Middle frontal gyrus (tissue), 1 donor: ENCODE measurements at regions not wholly inside any gene's neighbourhood (a gene's known extent, or its start where the extent isn't known, plus 50 kb on each side); places are given as distances from the start of the nearest gene placed in this dataset.

ENCODE experiments used
- DNase-seq: peaks from one replicate; pipeline ENCODE4 v3.0.0-alpha.2; 2015; ENCODE audit warnings: low spot score; ENCODE audit errors: extremely low spot score

DNA sequence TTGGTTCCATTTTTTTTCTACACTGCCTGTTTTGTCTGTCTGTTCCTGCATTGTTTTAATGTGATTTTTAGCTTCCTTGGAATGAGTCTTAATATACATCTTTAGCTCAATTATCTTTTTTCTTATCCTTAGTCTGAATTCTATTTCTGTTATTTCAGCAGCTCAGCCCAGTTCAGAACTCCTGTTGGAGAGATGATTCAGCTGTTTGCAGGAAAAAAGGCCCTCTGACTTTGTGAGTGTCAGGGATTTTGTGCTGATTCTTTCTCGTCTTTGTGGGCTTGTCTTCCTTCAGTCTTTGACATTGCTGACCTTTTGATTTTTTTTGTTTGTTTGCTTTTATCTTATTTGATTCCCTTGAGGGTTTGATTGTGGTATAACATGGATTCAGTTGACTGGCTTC, 343.2 kb upstream of the TRAM1L1 start:
- DNase-seq, result no peak

DNA sequence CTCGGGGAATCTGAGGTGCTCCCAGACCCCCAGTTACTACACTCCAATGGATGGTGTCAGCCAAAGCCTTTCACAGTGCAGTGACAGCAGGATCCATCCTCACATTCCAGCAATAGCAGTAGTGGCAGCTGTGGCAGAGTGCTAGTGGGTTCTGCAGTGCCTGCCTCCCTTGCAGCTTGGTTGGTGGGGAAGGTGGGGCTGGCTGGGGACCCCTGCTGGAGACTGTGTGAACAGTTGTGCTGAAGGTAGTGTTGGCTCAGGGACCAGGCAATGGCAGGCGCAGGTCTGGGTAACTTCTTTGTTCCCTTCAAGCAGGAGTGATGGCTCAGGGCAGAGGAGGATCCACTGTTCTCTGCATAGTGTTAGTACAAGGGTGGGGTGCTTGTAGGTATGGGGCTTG, 343.7 kb upstream of the TRAM1L1 start:
- no peak for DNase-seq

DNA sequence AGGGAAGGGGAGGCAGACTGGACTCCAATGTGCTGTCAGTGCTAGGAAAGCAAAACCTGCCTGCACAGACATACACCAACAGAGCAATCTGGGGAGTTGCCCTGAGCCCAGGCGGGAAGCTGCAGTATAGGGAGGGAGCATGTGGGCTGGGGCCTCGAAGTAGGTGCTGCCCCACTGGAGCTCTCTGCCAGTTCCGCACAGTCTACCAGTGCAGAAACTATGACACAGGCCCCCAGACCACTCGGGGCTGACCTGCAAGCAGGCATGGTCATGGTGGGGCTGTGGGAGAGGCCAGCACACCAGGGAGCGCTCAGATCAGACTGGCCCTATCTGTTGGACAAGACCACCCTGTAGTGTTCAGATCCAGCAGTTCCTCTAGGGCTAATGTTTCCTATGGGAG, 344.1 kb upstream of the TRAM1L1 start:
- DNase-seq, result no peak

DNA sequence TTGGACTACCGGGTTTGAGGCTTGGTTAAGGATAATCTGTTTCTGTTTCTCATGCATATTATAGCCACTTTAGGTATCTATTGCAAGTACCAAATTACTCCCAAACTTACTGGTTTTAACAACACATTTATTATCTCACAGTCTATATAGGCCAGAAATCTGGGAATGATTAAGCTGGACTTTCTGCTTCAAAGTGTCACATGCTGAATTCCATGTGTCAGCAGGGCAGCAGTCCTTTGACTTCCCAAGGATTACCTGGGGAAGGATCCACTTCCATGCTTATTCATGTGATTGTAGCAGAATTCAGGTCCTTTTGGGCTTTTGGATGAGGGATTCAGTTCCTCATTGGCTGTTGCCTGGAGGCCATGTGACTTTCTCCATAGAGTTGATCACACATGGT, 349.0 kb upstream of the TRAM1L1 start:
- DNase-seq, result no peak

DNA sequence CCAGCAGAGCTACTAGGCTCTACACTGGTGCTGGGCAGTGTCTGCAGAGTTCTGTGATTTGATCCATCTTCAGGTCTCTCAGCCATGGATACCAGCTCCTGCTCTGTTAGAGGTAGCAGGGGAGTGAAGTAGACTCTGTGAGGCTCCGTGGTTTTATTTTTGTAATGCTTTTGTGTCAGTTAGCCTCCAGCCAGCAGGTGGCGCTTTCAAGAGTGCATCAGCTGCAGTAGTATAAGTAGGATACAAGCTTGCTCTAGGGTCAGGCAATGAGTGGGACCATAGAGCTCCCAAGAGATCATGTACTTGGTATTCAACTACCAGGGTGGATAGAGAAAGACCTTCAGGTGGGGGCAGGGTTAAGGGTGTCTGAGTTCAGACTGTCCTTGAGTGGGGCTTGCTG, 362.5 kb upstream of the TRAM1L1 start:
- DNase-seq, result no peak

DNA sequence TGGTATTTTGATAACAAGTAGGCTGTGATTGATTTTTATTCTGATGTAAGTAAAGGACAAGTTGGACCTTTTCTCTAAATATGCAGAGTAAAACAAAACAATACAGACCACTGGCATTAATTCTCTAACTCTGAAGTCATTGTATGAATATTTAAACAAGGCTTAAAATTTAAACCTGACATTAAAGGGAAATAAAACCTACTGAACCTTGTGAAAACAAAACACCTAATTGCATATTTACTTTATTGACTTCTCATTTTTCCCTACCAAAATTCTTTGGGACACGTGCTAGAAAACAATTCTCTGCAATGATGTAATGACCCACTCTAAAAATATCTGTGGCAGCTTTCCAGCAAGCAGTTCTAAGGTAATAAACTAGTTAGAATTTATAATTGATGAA, 369.7 kb upstream of the TRAM1L1 start:
- DNase-seq, result no peak

DNA sequence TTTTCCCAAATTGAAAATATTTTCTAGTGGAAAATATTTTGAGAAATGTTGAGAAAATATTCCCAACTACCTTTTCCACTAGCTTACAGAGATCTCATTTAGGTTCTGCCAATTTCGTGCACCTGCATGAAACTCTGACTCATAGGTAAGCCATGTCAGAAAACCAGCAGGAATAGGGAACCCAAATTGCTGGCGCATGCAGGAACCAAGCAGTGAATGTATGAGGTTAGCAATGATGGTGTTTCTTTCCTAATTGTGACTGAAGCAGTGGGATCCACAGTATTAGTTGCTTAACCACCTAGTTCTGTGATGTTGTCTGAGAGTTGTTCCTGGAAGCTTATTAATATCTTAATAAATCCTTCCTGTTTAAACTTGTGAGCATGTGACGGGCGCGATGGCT, 381.0 kb upstream of the TRAM1L1 start:
- no peak for DNase-seq

DNA sequence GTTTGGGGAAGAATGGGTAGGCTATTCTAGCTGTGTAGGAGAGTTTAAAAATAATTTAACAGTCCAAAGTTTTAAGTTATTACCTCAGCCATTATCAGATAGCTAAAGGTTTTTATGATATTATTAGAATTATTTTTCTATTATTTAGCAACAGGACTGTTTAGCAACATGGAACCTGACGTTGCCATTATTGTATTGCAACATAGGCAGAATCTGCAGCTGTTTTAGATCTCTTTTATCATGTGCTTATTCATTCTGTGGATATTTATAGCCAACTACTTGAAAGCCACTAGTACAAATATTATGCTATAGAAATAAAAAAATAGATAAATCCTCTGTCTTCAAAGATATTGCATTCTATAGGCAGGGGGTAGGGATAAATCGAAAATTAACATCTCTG, 382.0 kb upstream of the TRAM1L1 start:
- no peak for DNase-seq

DNA sequence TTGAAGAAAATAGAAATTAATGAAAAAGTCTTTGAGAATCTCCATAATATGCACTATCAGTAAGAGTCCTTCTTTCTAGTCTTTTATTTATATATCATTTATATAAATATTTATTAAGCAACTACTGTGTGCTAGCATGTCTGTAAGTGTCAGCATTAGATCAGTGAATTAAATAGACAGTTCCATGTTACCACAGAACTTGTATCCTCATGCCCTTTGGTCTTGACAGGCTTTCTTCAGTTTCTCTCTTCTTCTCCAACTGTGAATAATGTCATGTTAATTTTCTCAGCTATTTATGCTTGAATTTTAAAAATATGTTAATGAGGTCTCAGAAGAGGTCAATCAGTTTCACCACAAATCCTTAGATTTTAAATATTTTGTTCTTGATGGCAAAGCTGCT, 389.6 kb upstream of the TRAM1L1 start:
- no peak for DNase-seq

DNA sequence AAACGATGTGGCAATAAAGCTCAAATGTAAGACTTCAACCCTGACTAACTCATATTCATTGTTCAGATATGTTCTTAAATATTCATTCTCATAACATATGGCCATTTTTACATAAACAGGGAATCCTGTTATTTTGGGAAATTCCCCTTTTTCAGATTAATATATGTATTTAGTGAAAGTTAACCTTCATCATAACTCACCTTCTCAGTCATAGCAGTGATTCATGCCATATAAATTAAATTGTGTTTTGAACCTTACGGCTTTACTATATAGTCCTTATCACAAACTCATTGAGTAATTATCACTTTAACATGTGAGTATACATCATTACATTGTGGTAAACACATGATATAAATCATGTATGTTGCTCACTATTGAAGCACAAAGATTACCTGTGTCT, 392.5 kb upstream of the TRAM1L1 start:
- no peak for DNase-seq

DNA sequence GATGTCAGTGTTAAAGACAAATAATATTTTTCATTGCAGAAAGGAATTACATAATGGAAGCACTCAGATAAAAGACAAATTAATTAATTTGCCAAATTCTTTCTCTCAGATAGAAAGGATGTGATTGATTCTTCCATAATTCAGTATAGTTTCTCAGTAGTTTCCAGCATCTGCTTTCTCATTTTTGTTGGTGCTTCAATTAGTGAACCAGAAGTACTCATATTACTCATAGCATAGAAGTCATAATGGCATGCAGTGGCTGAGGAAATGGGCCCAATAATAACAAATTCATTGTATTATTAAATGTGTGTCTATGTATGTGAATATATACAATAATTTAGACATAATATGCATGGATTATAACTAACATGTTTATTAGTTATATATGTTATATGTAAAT, 393.3 kb upstream of the TRAM1L1 start:
- no peak for DNase-seq

DNA sequence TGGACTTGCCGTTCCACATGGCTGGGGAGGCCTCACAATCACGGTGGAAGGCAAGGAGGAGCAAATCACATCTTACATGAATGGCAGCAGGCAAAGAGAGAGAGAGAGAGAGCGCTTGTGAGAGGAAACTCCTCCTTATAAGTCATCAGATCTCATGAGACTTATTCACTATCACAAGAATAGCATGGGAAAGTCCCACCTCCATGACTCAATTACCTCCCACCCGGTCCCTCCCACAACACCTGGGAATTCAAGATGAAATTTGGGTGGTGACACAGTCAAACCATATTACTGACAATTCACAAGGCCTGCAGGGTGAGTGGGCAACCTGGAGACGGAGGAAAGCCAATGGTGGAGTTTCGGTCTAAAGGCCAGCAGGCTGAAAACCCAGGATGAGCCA, 394.3 kb upstream of the TRAM1L1 start:
- DNase-seq, result no peak

DNA sequence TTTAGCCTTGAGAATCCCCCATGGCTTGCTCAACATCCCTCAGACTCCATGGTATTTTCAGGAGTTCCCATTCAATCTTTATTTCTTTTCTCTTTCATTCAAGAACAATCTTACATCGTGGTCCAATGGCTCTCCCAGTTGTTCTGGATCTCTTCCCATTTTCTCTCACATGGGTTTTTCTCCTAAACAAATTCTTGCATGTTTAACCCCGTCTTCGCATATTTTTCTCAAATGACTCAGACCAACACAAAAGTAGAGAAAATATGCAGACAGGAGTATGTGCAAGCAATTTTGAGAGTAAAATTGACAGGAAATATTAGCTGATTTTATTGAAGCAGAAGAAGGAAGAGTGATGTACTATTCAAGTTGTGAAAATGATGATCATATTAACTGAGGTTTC, 396.4 kb upstream of the TRAM1L1 start:
- no peak for DNase-seq

DNA sequence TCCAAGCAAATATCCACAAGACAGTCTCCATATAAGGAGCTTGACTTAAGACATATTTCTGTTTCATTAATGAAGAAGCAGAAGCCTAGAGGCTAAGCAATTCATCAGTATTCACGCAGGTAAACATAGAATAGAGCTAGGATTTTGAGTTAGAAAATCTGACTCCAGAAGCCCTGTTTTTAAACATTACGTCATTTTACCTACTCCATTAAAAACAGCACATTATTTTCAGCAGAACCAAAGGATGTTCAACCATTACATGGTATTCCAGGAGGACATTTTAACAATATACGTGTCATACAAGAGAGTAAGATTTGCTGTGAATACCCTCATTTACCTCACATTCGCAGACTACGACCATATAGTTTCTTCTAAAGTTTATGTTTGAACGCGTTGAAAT, 403.3 kb upstream of the TRAM1L1 start:
- no peak for DNase-seq

DNA sequence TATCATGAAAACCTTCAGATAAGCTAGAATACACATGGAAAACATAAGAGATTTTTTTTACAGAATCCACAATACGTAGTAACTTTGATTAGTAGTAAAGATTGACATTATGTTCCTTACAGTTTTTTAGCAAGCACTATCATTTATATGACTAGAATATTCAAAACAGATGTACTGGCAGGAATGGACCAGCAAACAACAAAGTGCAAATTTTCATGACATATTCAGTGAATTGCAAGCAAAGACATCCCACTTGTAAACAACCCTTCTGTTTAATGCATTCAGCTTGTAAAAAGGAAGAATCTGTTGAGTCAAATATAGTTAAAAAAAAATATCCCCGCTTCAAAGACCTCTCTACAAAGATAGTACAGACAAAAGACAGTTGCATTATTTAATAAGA, 403.7 kb upstream of the TRAM1L1 start:
- no peak for DNase-seq

DNA sequence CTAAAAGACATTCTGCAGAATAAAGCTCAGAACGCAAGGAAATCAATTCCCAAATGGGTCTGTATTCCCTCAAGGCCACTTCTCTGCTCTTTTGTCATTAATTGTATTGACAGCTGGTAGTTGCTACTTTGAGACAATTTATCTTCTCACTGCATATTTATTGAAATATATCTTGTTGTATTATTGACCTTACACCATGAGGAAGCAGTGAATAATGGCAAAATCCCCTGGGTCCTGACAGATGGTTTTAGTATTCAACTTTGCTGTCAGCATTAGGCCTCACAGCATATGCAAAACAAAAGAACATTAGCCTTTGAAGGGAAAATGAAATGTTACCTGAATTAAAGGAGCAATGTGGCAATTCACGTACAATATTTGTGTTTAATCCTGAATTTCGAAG, 406.1 kb upstream of the TRAM1L1 start:
- DNase-seq, result no peak

DNA sequence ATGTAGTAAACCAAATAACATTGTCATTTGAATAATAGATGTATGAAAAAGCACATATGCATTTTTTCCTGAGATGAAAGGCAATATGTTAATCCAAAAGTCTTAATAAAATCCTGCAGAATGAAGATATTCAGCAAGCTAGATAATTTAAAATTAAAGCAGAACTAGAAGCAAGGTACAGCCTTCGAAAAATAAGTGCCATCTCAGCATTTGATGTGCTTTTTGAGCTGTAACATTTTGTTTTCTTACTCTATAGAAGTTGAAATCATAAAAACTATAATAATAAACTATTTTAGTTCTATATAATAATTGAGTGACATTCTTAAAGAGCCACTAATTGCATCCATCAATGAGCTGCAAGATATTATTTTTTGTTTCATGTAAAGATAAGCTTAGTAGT, 410.4 kb upstream of the TRAM1L1 start:
- DNase-seq, result no peak

DNA sequence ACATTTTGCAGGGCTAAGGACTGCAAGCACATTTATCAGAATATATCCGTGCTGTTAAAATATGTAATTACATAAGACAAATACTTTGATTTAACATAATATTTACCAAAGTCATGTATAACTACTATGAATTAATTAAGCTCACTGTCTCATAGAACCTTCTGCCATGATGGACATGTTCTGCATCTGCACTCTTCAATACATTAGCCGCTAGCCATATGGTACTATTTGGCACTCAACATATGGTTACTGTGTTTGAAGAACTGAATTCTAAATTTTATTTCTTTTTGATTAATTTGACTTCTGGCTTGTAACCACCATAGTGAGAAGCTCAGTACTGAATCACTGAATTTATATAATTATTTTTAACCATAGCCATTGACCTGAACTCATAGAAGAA, 427.0 kb upstream of the TRAM1L1 start:
- DNase-seq, result no peak

DNA sequence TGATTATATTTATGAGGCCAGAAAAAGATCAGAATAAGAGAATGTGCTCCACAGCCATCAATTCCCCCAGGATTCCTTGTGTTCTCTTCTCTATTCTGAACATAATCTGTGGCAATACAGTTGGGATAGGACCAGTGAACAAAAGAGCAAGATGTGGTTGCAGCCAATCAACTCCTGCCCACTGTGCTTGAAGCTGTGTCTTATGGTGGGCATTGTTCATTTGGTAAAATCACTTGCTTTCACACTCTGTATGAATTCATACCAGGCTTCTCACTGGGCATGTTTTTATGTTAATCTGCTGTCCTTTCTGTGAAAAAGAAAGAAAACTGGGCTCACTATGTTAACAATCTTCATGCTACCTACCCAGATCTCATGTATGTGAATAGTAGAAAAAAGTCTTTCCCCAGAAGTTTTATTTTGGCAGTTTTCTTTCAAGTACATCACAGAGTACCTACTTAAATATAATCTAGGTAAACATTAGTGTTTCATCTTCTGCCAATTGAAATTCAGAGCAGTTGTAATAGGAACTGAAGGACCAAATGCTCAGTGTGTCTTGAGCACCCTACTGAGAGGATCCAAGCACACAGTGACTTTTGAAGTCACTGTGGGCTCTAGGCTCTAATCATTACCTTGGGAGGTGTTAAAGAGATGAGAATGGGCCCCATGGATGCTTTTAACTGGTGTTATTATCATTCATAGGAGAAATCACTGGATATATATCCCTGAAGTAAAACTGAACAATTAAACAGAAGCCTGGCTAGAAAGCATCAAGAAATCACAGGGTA, 429.2 kb upstream of the TRAM1L1 start:
- no peak for DNase-seq

DNA sequence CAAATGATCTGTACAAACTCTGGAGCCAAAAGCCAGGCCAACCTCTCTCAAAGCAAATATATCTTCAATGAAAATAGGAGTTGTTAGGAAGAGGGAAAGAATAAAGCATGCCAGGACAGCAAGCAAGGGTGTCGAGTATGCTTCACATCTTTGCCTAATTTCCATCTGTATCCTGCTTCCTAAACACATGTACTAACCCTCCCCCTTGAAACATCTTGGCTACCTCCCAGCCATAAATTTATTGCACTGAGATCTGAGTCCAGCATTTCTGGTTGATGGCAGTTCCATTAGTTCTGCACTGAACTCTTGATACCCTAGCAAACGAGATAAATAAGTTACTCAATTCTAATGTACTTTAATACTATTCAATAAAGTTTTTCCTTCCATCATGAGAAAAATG, 430.5 kb upstream of the TRAM1L1 start:
- no peak for DNase-seq

DNA sequence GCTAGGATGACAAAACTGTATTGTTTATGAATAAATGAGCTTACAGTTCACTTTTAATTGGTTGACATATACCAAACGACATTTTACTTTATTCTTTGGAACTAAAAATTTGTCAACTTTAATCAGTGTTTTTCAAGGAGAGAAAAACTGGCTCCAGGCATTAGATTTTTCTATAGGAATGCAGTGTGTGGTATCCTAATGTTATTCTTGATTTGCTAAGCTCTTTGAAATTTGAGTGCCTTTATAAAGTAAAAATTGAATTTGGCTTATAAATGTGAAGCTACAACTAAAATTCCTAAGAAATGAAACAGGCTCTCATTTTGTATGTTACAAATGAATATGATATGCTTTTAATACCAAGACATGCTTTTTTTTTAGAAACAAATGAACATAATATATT, 442.2 kb upstream of the TRAM1L1 start:
- no peak for DNase-seq

DNA sequence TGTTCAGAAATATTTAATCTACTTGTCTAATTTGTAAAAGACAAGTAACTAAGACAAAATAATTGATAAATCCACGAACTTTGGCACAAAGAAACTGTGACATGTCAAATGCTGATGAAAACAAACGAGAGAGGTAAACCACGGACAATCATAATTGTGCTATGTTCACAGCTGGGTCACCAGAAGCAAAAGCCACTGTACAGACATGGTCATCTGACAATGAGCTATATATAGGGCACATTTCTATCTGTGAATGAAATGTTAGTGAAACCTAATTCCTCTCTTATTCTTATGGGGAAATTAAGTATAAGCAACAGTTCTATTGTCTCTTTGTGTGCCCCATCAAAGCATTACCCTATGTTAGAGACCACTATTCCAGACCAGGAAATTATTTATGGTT, 444.0 kb upstream of the TRAM1L1 start:
- no peak for DNase-seq

DNA sequence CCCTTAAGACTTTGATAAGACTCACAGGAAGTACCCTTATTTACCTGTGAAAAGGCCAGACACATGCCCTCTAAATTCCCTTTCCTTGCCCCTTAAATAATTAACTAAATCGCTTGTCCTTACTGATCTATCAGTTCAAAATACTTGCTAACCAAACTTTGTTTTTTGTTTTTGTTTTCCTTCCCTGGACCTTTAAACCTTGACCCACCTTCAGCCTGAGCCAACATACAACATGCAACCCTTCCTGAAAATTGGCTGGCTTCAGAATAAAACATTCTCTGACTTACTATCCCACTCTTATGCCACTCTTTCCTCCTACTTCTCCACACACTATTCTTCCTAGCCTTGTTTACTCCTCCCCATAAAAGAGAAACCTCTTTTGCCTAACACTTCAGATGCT, 448.1 kb upstream of the TRAM1L1 start:
- no peak for DNase-seq

DNA sequence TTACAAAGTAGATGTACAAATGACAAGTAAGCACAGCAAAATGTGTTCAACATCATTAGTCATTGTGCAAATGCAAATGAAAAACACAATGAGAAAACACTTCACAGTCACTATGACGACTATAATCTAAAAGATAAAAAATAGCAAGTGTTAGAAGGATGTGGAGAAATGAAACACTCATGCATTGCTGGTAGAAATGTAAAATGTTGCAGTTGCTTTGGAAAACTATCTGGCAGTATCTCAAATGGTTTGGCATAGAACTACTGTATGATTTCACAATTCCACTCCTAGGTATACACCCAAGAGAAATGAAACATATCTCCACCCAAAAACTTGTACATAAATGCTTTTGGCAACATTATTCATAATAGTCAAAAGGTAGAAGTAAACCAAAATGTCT, 459.7 kb upstream of the TRAM1L1 start:
- no peak for DNase-seq
